ENCODE measurements at regions not wholly inside any gene's neighbourhood (a gene's known extent, or its start where the extent isn't known, plus 50 kb on each side); places are given as distances from the start of the nearest gene placed in this dataset.
"Not testable (repeated sequence)": the region's sequence is repeated elsewhere in the genome, so short reads cannot be mapped to it uniquely, and the experiment has no call there.

DNA sequence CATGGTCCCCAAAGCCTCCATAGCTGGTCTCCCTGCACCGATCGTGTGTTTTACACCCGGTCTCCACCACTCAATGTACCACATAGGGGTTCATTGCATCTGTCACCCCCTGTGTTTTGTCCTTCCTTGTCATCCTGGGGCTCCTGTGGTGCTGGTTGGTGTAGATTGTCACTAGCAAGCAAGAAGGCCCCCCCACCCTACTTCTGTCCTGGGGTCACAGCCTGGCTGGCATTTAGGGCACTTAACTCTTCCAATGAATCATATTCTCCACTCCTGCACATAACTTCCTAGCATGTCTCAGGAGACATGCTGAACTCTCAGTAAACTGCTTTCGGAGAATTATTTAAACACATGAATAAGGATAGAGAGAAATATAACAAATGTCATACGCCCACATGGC, 161.4 kb downstream of the BCL2L11 start:
- DNase-seq: not testable (repeated sequence)

DNA sequence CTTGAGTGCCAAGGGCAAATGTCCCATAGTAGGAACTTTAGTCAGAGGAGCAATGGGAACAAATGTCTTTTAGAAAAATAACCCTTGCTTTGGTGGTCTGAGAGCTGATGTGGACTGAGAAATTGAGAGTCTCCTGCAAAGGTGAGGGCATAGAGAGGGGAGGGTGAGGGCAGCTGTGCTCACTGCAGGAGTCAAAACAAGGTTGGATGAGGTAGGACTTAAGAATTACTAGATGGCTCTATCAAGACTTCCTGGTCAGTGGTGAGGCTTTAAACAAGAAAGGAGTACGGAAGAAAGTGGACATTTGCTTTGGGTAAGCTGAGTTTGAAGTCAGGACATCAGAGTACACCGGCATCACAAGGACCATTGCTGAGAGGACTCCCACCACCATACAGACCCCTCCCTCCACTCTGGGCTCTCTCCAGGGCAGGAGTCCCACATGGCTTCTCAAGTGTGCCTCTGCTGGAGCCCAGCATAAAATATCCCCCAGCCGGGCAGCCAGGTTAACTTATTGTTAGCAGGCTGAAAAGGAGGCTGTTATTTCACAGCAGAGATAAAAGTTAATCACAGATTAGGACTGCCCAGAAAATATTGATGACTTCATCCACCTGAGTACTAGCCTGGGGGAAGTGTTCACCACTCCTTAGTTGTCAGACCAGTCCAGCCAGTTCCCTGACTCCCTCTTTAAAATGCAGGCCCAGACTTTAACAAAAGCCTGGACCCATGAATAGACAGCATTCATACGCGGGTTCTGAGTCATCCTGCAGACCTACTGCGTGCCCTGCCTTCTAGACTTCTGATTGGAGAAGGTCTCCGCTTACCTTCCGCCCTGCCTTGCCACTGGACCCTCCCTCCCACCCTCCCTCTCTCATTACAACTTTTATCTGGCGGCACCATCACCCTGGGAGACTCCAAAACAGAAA, 167.2 kb downstream of the BCL2L11 start:
- DNase-seq: not testable (repeated sequence)

DNA sequence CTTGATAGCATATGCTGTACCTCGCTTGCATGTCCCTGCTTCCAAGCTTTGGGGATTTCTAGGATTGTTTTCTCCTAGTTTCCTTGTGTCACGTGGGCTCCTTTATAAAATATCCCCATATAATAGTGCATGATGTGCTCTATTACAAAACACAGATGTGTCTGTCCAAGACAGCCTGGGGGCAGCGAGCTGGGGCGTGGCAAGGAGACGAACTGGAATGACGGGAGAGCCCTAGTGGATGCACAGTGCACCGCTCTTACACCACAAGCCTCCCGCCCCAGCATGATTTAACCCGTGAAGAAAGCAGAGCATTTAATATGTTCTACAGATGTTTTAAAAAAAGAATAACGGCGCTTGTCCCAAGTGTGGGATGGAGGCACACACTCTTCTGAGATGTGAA, 169.7 kb downstream of the BCL2L11 start:
- DNase-seq: not testable (repeated sequence)

DNA sequence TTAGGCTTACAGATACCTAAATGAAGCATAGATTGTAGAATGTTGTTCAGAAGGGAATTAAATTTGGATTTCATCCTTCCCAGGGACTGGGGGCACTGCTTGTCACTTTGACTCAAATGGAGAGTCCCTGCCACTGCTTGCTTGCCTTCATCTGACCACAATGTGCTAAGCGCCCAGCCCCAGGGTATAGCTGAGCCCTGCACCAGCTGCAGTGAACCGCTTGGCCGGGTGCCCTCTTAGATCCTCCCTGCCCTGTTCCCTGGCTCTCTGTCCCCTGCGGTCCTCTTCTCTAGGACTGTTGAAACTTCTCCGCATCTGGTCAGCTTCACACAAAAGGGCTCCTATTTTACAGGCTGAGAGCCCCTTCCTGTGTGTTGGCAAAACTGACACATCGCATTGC, 170.9 kb downstream of the BCL2L11 start:
- DNase-seq: not testable (repeated sequence)

GRCh38 chr2:111292232-111292968, 171.7 kb downstream of the BCL2L11 start:
- DNase-seq: not testable (repeated sequence)

DNA sequence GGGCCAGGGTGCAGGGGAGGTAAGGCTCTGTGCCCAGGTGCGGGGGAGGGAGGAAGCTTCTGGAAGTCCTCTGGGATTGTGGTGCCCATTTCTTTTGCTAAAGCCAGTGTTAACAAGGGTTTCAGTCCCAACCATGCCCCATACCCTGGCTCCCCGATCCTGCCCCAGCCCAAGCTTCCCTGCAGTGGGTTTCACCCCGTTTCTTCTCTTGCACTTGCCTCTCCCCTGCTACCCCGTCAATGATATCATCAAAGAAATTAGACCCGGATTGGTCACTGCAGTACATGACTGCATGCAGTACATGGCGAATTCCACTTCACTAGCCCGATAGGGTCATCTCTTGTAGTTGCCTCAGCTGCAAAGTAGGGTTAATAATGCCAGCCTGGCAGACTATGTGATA, 174.0 kb downstream of the BCL2L11 start:
- DNase-seq: not testable (repeated sequence)

- DNase-seq: not testable (repeated sequence)
Measured at GRCh38 chr2:111296122-111296804, 175.5 kb downstream of the BCL2L11 start.

- DNase-seq: not testable (repeated sequence)
Measured at GRCh38 chr2:111297128-111297527, 176.4 kb downstream of the BCL2L11 start.

- not testable (repeated sequence) for DNase-seq
Measured at GRCh38 chr2:111298927-111299326, 178.2 kb downstream of the BCL2L11 start.

DNA sequence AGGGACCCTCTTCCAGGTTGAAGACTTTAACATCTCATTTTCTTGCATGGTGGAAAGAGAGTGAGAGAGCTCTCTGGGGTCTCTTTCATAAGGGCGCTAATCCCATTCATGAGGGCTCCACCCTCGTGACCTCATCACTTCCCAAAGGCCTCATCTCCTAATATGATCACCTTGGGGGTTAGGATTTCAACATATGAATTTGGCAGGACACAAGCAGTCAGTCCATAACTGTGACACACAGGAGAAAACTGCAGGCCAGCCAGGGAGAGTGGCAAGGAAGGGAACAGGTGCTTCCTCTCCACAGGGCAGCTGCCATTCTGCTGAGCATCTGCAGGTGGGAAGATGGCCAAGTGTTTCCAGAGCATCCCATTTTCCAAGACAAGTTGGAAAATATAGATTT, 178.9 kb downstream of the BCL2L11 start:
- not testable (repeated sequence) for DNase-seq

DNA sequence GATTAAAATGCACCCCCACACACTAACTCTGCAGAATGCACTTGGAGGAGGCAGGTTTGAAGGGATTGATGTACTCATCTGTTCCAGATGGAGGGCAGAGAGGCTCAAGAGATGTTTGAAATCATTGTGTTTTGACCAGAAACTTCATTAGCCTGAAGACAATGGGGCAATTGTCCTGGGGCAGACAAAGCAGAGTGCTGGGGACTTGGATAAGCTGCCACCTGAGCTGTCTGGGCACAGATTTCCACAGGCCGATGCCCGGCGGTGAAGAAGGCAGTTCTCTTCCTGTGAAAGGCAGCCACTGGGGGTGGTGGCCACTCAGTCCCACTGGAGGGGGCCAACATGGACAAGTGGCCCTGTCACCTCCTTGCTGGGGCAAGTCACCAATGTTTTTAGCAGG, 181.0 kb downstream of the BCL2L11 start:
- DNase-seq: not testable (repeated sequence)

GRCh38 chr2:111302397-111303218, 181.9 kb downstream of the BCL2L11 start:
- DNase-seq: not testable (repeated sequence)

- not testable (repeated sequence) for DNase-seq
Measured at GRCh38 chr2:111307302-111307701, 186.6 kb downstream of the BCL2L11 start.

- DNase-seq: not testable (repeated sequence)
Measured at GRCh38 chr2:111309231-111310075, 188.7 kb downstream of the BCL2L11 start.

GRCh38 chr2:111310395-111310794, 189.7 kb downstream of the BCL2L11 start:
- not testable (repeated sequence) for DNase-seq

DNA sequence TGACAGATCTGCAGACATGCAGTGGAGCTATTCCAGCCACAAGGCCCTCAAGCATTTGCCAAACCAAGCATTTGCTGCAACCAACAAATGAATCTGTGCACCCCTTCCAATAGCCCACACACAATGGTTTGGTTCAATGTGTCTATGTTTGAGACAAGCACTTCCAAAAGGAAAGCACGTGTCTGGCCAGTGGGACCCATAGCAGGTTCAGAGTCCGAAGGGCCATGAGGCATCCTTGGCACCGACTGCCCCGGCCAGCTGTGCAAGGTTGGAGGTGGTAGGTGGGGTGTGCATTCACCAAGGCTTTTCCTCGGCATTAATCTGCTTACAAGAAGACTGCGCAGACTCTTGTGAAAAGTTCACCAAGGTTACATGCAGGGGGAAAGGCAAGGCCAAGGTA, 190.9 kb downstream of the BCL2L11 start:
- DNase-seq: not testable (repeated sequence)

DNA sequence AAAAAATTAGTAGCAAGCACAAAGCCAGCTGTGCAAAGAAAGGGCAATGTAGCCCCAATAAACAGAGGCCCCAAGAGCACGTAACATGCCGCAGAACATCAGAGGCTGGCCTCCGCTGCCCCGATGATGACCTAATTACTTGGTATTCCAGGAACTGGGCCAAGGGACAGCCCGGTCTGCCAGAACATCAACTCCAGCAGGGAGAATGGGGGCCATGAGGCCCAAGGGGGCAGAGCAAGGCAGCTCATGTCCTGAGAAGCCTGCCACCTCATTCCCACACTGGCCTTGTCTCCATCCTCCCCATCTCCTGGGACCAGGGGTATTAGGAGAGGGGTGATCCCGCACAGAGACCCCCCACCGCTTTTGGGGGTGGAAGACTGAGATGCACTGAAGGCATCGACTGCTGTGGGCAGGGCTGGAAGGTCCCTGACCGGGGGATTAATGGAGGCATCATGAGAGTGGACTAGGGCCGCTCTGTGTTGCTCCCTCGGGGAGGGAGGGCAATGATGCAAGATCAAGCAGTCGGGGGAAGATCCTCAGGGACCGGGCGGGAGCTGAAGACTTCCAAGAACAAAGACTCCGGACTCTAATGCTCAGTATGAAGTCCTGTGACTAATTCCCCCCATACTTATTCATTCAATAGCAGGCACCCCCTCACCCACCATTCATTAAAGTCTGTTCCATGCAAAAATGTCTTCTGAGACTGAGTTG, 192.3 kb downstream of the BCL2L11 start:
- DNase-seq: not testable (repeated sequence)

- not testable (repeated sequence) for DNase-seq
Measured at GRCh38 chr2:111313711-111314110, 193.0 kb downstream of the BCL2L11 start.
